HCT116 (cell line): ENCODE measurements at regions not wholly inside any gene's neighbourhood (a gene's known extent, or its start where the extent isn't known, plus 50 kb on each side); places are given as distances from the start of the nearest gene placed in this dataset.

Experiments
- ATAC-seq: fragments of 200-7000 bp; cut with Tn5 transposase; 2 replicates; pipeline ENCODE4 v1.9.1; 2020; ENCODE audit warnings: mild to moderate bottlenecking, moderate library complexity
- BruUV-seq: library from RNA; stranded (reverse); fragments of 400-500 nt; replicated peaks from 2 replicates; lab custom pipeline; 2021; lab: Mats Ljungman, UMichigan
- CTCF ChIA-PET: fragments of 300-600 bp; sonication (Branson Sonifier 250); formaldehyde crosslinking; loops from one replicate; lab custom pipeline; 2021; ENCODE audit warnings: antibody characterized with exemption; lab: Charles Lee
- POLR2A ChIA-PET: fragments of 300-600, 350-600 bp; sonication (Branson Sonifier 250); formaldehyde crosslinking; loops from one replicate; lab custom pipeline; 2021; ENCODE audit warnings: antibody characterized with exemption; lab: Charles Lee
- RAD21 ChIA-PET, 2 experiments: fragments of 300-600 bp; sonication (Branson Sonifier 250); formaldehyde crosslinking; loops; one replicate each; lab custom pipeline; 2023; ENCODE audit warnings: low total read pairs in 2 of 2; ENCODE audit not compliant: uncharacterized antibody in 2 of 2, unreplicated experiment in 2 of 2, low non-redundant PET in 1 of 2; lab: Charles Lee
- DNase-seq: peaks from one replicate; pipeline ENCODE4 v3.0.0-alpha.2; 2010; ENCODE audit warnings: low read depth, low spot score
- H2AFZ ChIP-seq: fragments of 200-600 bp; shearing (Covaris generic), sonication (generic); 2 replicates; pipeline ENCODE4 v1.6.1; 2017; ENCODE audit warnings: low read depth, mixed run types, mixed read lengths, antibody characterized with exemption, low read length; ENCODE audit not compliant: poor library complexity, severe bottlenecking
- H3K27ac ChIP-seq: 2 replicates; pipeline ENCODE4 v1.5.1; 2012; ENCODE audit warnings: low read depth, low read length
- H3K27me3 ChIP-seq: fragments of 200-600 bp; sonication (generic); 2 replicates; pipeline ENCODE4 v1.6.1; 2016; ENCODE audit warnings: mixed run types, low read length, mixed read lengths; ENCODE audit not compliant: insufficient read depth
- H3K36me3 ChIP-seq, 2 experiments: fragments of 200-500 bp in 1 of 2; fragments of 200-600 bp in 1 of 2; sonication (Bioruptor generic) in 1 of 2; sonication (generic) in 1 of 2; 2 replicates each; pipeline versions ENCODE4 v1.5.1 to v1.6.1; 2014 to 2016; ENCODE audit warnings: low read length in 2 of 2, inconsistent platforms in 1 of 2, mixed read lengths in 1 of 2, mixed run types in 1 of 2; ENCODE audit not compliant: insufficient read depth in 2 of 2, control insufficient read depth in 1 of 2
- H3K4me1 ChIP-seq, 2 experiments: fragments of 200-600 bp in 1 of 2; sonication (generic) in 1 of 2; 2 replicates each; pipeline versions ENCODE4 v1.5.1 to v1.6.1; 2012 to 2017; ENCODE audit warnings: low read length in 2 of 2, inconsistent platforms in 1 of 2, mild to moderate bottlenecking in 1 of 2, mixed read lengths in 1 of 2, mixed run types in 1 of 2, moderate library complexity in 1 of 2; ENCODE audit not compliant: insufficient read depth in 2 of 2, control insufficient read depth in 1 of 2
- H3K4me2 ChIP-seq: fragments of 200-600 bp; sonication (generic); 2 replicates; pipeline ENCODE4 v1.6.1; 2017; ENCODE audit warnings: mixed run types, low read length, mixed read lengths
- H3K4me3 ChIP-seq, 2 experiments: fragments of 200-600 bp in 1 of 2; sonication (generic) in 1 of 2; replicated peaks in 1 of 2; 2 replicates each; pipeline ENCODE4 v1.5.1; 2011 to 2016; ENCODE audit warnings: low read length in 2 of 2, control low read depth in 1 of 2, low read depth in 1 of 2, mild to moderate bottlenecking in 1 of 2, mixed read lengths in 1 of 2, mixed run types in 1 of 2
- H3K79me2 ChIP-seq: fragments of 200-600 bp; sonication (generic); 2 replicates; pipeline ENCODE4 v1.6.1; 2017; ENCODE audit warnings: mild to moderate bottlenecking, mixed run types, low read length, moderate library complexity, mixed read lengths; ENCODE audit not compliant: insufficient read depth
- H3K9ac ChIP-seq: fragments of 200-600 bp; sonication (generic); 2 replicates; pipeline ENCODE4 v1.6.1; 2016; ENCODE audit warnings: low read length, mixed read lengths
- H3K9me2 ChIP-seq: fragments of 200-600 bp; sonication (generic), shearing (Covaris generic); 2 replicates; pipeline ENCODE4 v1.6.1; 2017; ENCODE audit warnings: mixed run types, mild to moderate bottlenecking, moderate library complexity; ENCODE audit not compliant: insufficient read depth
- H3K9me3 ChIP-seq, 2 experiments: fragments of 200-500 bp in 1 of 2; fragments of 200-600 bp in 1 of 2; sonication (Bioruptor generic) in 1 of 2; sonication (generic) in 1 of 2; 2 replicates each; pipeline ENCODE4 v1.6.1; 2014 to 2017; ENCODE audit warnings: low read length in 2 of 2, mixed read lengths in 2 of 2, inconsistent platforms in 1 of 2, low read depth in 1 of 2, mild to moderate bottlenecking in 1 of 2, mixed run types in 1 of 2, moderate library complexity in 1 of 2; ENCODE audit not compliant: control insufficient read depth in 1 of 2, insufficient read depth in 1 of 2
- H4K20me1 ChIP-seq: fragments of 200-600 bp; sonication (generic), shearing (Covaris generic); 2 replicates; pipeline ENCODE4 v1.6.1; 2017; ENCODE audit warnings: mixed run types, mild to moderate bottlenecking, moderate library complexity; ENCODE audit not compliant: insufficient read depth
- ATF3 ChIP-seq: IDR thresholded peaks from 2 replicates; pipeline ENCODE4 v1.6.1; 2012
- CEBPB ChIP-seq: IDR thresholded peaks from 2 replicates; pipeline ENCODE4 v1.6.1; 2012; ENCODE audit warnings: low read depth
- JUND ChIP-seq: IDR thresholded peaks from 2 replicates; pipeline ENCODE4 v1.6.1; 2012
- ZFX ChIP-seq: fragments of 450-650 bp; IDR thresholded peaks from 2 replicates; pipeline ENCODE4 v1.6.1; 2017
- intact Hi-C: fragments of 100-400 bp; cut with micrococcal nuclease; formaldehyde crosslinking; loops from 2 replicates; pipeline ENCODE4 v1.10.0; 2022
- TF ChIP-seq, protein P1 (sequence below): IDR thresholded peaks from 2 replicates; pipeline ENCODE4 v1.6.1; 2012

DNA sequence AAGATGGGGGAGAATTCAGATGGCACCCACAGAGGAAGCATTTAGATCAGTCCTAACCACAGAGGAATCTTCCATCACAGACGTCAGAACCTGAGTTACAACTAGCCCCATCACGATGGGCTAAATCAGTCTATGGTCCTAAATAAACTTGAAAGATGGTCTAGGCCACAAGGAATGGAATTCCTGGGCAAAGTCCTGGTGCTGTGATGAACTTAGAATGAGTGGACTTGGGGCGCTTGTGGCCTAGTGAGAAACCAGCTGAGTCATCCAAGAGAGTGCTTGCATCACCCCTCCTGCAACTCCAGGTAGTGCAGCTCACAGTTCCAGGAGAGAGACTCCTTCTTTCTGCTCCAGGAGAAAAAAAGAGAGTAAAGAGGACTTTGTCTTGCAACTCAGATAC is 722.9 kb upstream of the RGMB start:
- Histone ChIP-seq H3K4me3 (no peak overlapping the region), H3K9me2 (no peaks in the 10 kb centered on the region), H3K4me1 (no peaks in the 10 kb centered on the region), H3K9ac (no peak overlapping the region), H3K9me3 (no peaks in the 10 kb centered on the region), H3K36me3 (no peaks in the 10 kb centered on the region), H3K4me2 (no peak overlapping the region), H2AFZ (no peak overlapping the region), H3K27ac (no peak overlapping the region), H3K27me3 (no peaks in the 10 kb centered on the region), H3K79me2 (no peaks in the 10 kb centered on the region), H4K20me1 (no peaks in the 10 kb centered on the region)
- CTCF ChIA-PET, result no interaction called here
- ATAC-seq (no peak), DNase-seq (no peak)
- POLR2A ChIA-PET, result no interaction called here
- no TSS peak for BruUV-seq
- intact Hi-C loops, result no loop called here
- TF ChIP-seq ATF3 (no peak), CEBPB (0 out of 2 replicates have a peak, but pooled peaks have one; percentile 39), JUND (no peak)
- TF ChIP-seq, protein P1, sequence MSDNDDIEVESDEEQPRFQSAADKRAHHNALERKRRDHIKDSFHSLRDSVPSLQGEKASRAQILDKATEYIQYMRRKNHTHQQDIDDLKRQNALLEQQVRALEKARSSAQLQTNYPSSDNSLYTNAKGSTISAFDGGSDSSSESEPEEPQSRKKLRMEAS, result no peak
- RAD21 ChIA-PET, result no interaction called here

- POLR2A ChIA-PET, result no interaction called here
- Histone ChIP-seq H2AFZ (no peak overlapping the region), H3K4me2 (no peak overlapping the region), H3K36me3 (no peaks in the 10 kb centered on the region), H3K9ac (no peak overlapping the region), H3K4me3 (no peak overlapping the region), H3K27me3 (no peaks in the 10 kb centered on the region), H4K20me1 (no peaks in the 10 kb centered on the region), H3K4me1 (no peaks in the 10 kb centered on the region), H3K27ac (no peak overlapping the region), H3K9me3 (no peaks in the 10 kb centered on the region), H3K79me2 (no peaks in the 10 kb centered on the region), H3K9me2 (no peaks in the 10 kb centered on the region)
- RAD21 ChIA-PET, result no interaction called here
- CTCF ChIA-PET, result no interaction called here
- BruUV-seq, result no TSS peak
- no peak for TF ChIP-seq ZFX
- no peak for TF ChIP-seq ATF3
- DNase-seq, result no peak
- intact Hi-C loops, result no loop called here
- ATAC-seq, result no peak
These were observed 720.3 kb upstream of the RGMB start for GRCh38 chr5:98053170-98053569.
